Activated CD8-positive, alpha-beta memory T cell treated with anti-CD3 and anti-CD28 coated beads, Interleukin-2, amount 10 ng/mL, durations not matched to agents 7 days and 5 days (primary cell): ENCODE measurements at regions not wholly inside any gene's neighbourhood (a gene's known extent, or its start where the extent isn't known, plus 50 kb on each side); places are given as distances from the start of the nearest gene placed in this dataset.

ENCODE experiments used
- ATAC-seq: fragments of 150-1000 bp; cut with Tn5 transposase; one replicate; pipeline ENCODE4 v1.10.0; 2021; ENCODE audit warnings: moderate library complexity
- CTCF ChIA-PET: fragments of 350-600 bp; sonication (Branson Sonifier 250); formaldehyde crosslinking; loops from one replicate; lab custom pipeline; 2021; ENCODE audit warnings: antibody characterized with exemption; lab: Charles Lee
- DNase-seq: peaks from one replicate; pipeline ENCODE4 v3.0.0-alpha.2; 2020
- H3K27ac Mint-ChIP-seq: one replicate; pipeline ENCODE4 v1.8.0; 2021; ENCODE audit warnings: mild to moderate bottlenecking, mixed read lengths
- H3K27me3 Mint-ChIP-seq: one replicate; pipeline ENCODE4 v1.8.0; 2021; ENCODE audit warnings: mixed read lengths
- H3K36me3 Mint-ChIP-seq: one replicate; pipeline ENCODE4 v1.8.0; 2021; ENCODE audit warnings: mild to moderate bottlenecking, mixed read lengths
- H3K4me1 Mint-ChIP-seq: one replicate; pipeline ENCODE4 v1.8.0; 2021; ENCODE audit warnings: mixed read lengths
- H3K4me3 Mint-ChIP-seq: one replicate; pipeline ENCODE4 v1.8.0; 2021; ENCODE audit warnings: mild to moderate bottlenecking, moderate library complexity, mixed read lengths
- H3K9me3 Mint-ChIP-seq: one replicate; pipeline ENCODE4 v1.8.0; 2022; ENCODE audit warnings: low read depth, mixed read lengths

- Mint-ChIP-seq H3K9me3 (no peaks in the 10 kb centered on the region), H3K27me3 (no peaks in the 10 kb centered on the region), H3K27ac (no peak overlapping the region), H3K36me3 (no peaks in the 10 kb centered on the region), H3K4me1 (no peaks in the 10 kb centered on the region), H3K4me3 (no peak overlapping the region)
- CTCF ChIA-PET, result no interaction called here
- ATAC-seq (no peak), DNase-seq (no peak)
These were observed 58.8 kb upstream of the ZNF804B start for GRCh38 chr7:88700725-88701124.

GRCh38 chr7:88694207-88694606 lies 65.3 kb upstream of the ZNF804B start:
- H3K9me3 Mint-ChIP-seq, result no peaks in the 10 kb centered on the region
- CTCF ChIA-PET, result no interaction called here

GRCh38 chr7:88693131-88693530 lies 66.4 kb upstream of the ZNF804B start:
- Mint-ChIP-seq H3K36me3 (no peaks in the 10 kb centered on the region), H3K4me3 (no peak overlapping the region), H3K27ac (no peak overlapping the region), H3K4me1 (no peaks in the 10 kb centered on the region), H3K27me3 (no peaks in the 10 kb centered on the region), H3K9me3 (no peaks in the 10 kb centered on the region)
- DNase-seq (no peak), ATAC-seq (no peak)
- CTCF ChIA-PET, result no interaction called here

More at GRCh38 chr7:88694207-88694606, 65.3 kb upstream of the ZNF804B start:
- DNase-seq (no peak), ATAC-seq (no peak)
- Mint-ChIP-seq H3K4me3 (no peak overlapping the region), H3K4me1 (no peaks in the 10 kb centered on the region), H3K27ac (no peak overlapping the region), H3K27me3 (no peaks in the 10 kb centered on the region), H3K36me3 (no peaks in the 10 kb centered on the region)

GRCh38 chr7:88692493-88692892 lies 67.0 kb upstream of the ZNF804B start:
- no peaks in the 10 kb centered on the region for H3K9me3 Mint-ChIP-seq
- CTCF ChIA-PET, result no interaction called here
- no peaks in the 10 kb centered on the region for H3K4me1 Mint-ChIP-seq
- ATAC-seq (no peak), DNase-seq (no peak)
- no peaks in the 10 kb centered on the region for H3K27me3 Mint-ChIP-seq
- H3K27ac Mint-ChIP-seq, result no peak overlapping the region
- no peak overlapping the region for H3K4me3 Mint-ChIP-seq
- H3K36me3 Mint-ChIP-seq, result no peaks in the 10 kb centered on the region

GRCh38 chr7:88689821-88690220 lies 69.7 kb upstream of the ZNF804B start:
- Mint-ChIP-seq H3K9me3 (no peaks in the 10 kb centered on the region), H3K4me3 (no peak overlapping the region), H3K36me3 (no peaks in the 10 kb centered on the region), H3K4me1 (no peaks in the 10 kb centered on the region), H3K27me3 (no peaks in the 10 kb centered on the region), H3K27ac (no peak overlapping the region)
- ATAC-seq (no peak), DNase-seq (no peak)
- CTCF ChIA-PET, result no interaction called here

- Mint-ChIP-seq H3K4me1 (no peaks in the 10 kb centered on the region), H3K27me3 (no peaks in the 10 kb centered on the region), H3K4me3 (no peak overlapping the region), H3K27ac (no peak overlapping the region), H3K9me3 (no peaks in the 10 kb centered on the region), H3K36me3 (no peaks in the 10 kb centered on the region)
- ATAC-seq (no peak), DNase-seq (no peak)
- CTCF ChIA-PET, result no interaction called here
These were observed 71.3 kb upstream of the ZNF804B start for GRCh38 chr7:88688222-88688621.

- DNase-seq (no peak), ATAC-seq (no peak)
- Mint-ChIP-seq H3K4me3 (no peak overlapping the region), H3K36me3 (no peaks in the 10 kb centered on the region), H3K27me3 (no peaks in the 10 kb centered on the region), H3K9me3 (no peaks in the 10 kb centered on the region), H3K4me1 (no peaks in the 10 kb centered on the region), H3K27ac (no peak overlapping the region)
- CTCF ChIA-PET, result no interaction called here
These were observed 72.9 kb upstream of the ZNF804B start for GRCh38 chr7:88686468-88687229.

GRCh38 chr7:88681682-88682081 lies 77.8 kb upstream of the ZNF804B start:
- no peak for DNase-seq
- no peaks in the 10 kb centered on the region for H3K4me1 Mint-ChIP-seq
- CTCF ChIA-PET, result no interaction called here
- H3K9me3 Mint-ChIP-seq, result no peaks in the 10 kb centered on the region
- no peaks in the 10 kb centered on the region for H3K27me3 Mint-ChIP-seq
- no peaks in the 10 kb centered on the region for H3K36me3 Mint-ChIP-seq
- ATAC-seq, result no peak
- no peak overlapping the region for H3K4me3 Mint-ChIP-seq
- H3K27ac Mint-ChIP-seq, result no peak overlapping the region

GRCh38 chr7:88670536-88670935 lies 89.0 kb upstream of the ZNF804B start:
- H3K36me3 Mint-ChIP-seq, result no peaks in the 10 kb centered on the region
- H3K9me3 Mint-ChIP-seq, result no peaks in the 10 kb centered on the region
- CTCF ChIA-PET, result no interaction called here

GRCh38 chr7:88669913-88670312 lies 89.6 kb upstream of the ZNF804B start:
- Mint-ChIP-seq H3K4me1 (no peaks in the 10 kb centered on the region), H3K4me3 (no peak overlapping the region), H3K27ac (no peak overlapping the region), H3K36me3 (no peaks in the 10 kb centered on the region), H3K9me3 (no peaks in the 10 kb centered on the region), H3K27me3 (no peaks in the 10 kb centered on the region)
- ATAC-seq (no peak), DNase-seq (no peak)
- CTCF ChIA-PET, result interaction anchor here (0.7 kb wide), 1 partner anchor 92 kb away, joined by 3 read pairs; no protein-coding TSS in a partner anchor

More at GRCh38 chr7:88670536-88670935, 89.0 kb upstream of the ZNF804B start:
- H3K4me1 Mint-ChIP-seq, result no peaks in the 10 kb centered on the region
- no peaks in the 10 kb centered on the region for H3K27me3 Mint-ChIP-seq
- no peak overlapping the region for H3K4me3 Mint-ChIP-seq
- ATAC-seq, result no peak
- DNase-seq, result no peak
- H3K27ac Mint-ChIP-seq, result no peak overlapping the region

- Mint-ChIP-seq H3K27me3 (no peaks in the 10 kb centered on the region), H3K4me3 (no peak overlapping the region), H3K27ac (no peak overlapping the region), H3K4me1 (no peaks in the 10 kb centered on the region), H3K9me3 (no peaks in the 10 kb centered on the region), H3K36me3 (no peaks in the 10 kb centered on the region)
- DNase-seq (no peak), ATAC-seq (no peak)
- CTCF ChIA-PET, result no interaction called here
These were observed 90.9 kb upstream of the ZNF804B start for GRCh38 chr7:88668591-88668990.

- Mint-ChIP-seq H3K9me3 (no peaks in the 10 kb centered on the region), H3K27me3 (no peaks in the 10 kb centered on the region), H3K36me3 (no peaks in the 10 kb centered on the region), H3K4me3 (no peak overlapping the region), H3K27ac (no peak overlapping the region), H3K4me1 (no peaks in the 10 kb centered on the region)
- CTCF ChIA-PET, result no interaction called here
- no peak for DNase-seq
- no peak for ATAC-seq
These were observed 92.9 kb upstream of the ZNF804B start for GRCh38 chr7:88666626-88667025.

GRCh38 chr7:88665892-88666514 lies 93.5 kb upstream of the ZNF804B start:
- H3K27ac Mint-ChIP-seq, result no peak overlapping the region
- H3K4me1 Mint-ChIP-seq, result no peaks in the 10 kb centered on the region
- H3K36me3 Mint-ChIP-seq, result no peaks in the 10 kb centered on the region
- H3K27me3 Mint-ChIP-seq, result no peaks in the 10 kb centered on the region
- DNase-seq (no peak), ATAC-seq (no peak)
- CTCF ChIA-PET, result no interaction called here
- H3K9me3 Mint-ChIP-seq, result no peaks in the 10 kb centered on the region
- H3K4me3 Mint-ChIP-seq, result no peak overlapping the region

- ATAC-seq, result no peak
- Mint-ChIP-seq H3K9me3 (no peaks in the 10 kb centered on the region), H3K27ac (no peak overlapping the region), H3K27me3 (no peaks in the 10 kb centered on the region), H3K4me1 (no peaks in the 10 kb centered on the region), H3K4me3 (no peak overlapping the region), H3K36me3 (no peaks in the 10 kb centered on the region)
- CTCF ChIA-PET, result no interaction called here
- DNase-seq, result no peak
These were observed 94.8 kb upstream of the ZNF804B start for GRCh38 chr7:88664630-88665233.
